Loucy (cell line): ENCODE measurements at regions not wholly inside any gene's neighbourhood (a gene's known extent, or its start where the extent isn't known, plus 50 kb on each side); places are given as distances from the start of the nearest gene placed in this dataset.

Source experiments
- EZH2phosphoT487 ChIP-seq: fragments of 200-600 bp; IDR thresholded peaks from 2 replicates; pipeline ENCODE4 v1.6.1; 2018; ENCODE audit warnings: antibody characterized with exemption, mild to moderate bottlenecking, moderate library complexity, borderline replicate concordance
- TF ChIP-seq, protein P1 (sequence below): fragments of 200-600 bp; sonication (generic); conservative IDR thresholded peaks from 2 replicates; pipeline ENCODE4 v1.5.1; 2014; ENCODE audit warnings: mild to moderate bottlenecking, antibody characterized with exemption, low read length

DNA sequence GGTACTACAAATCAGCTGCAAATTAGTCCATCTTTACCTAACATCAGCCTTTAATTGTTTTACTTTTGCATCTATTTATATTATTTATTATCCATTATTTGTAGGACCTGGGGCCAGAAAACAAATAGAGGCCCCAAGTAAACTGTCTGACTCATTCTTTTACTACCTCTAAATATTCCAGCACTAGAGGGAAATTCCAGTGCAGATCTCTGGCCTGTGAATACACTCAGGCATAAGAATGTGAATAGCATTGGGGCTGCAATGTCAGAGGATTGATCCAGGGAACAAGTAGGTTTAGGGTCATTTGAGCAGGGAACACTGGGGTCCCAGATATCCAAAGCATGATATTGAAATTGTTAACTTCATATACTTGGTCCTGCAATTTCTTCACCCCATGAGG is 176.6 kb upstream of the TYRP1 start:
- TF ChIP-seq, protein P1, sequence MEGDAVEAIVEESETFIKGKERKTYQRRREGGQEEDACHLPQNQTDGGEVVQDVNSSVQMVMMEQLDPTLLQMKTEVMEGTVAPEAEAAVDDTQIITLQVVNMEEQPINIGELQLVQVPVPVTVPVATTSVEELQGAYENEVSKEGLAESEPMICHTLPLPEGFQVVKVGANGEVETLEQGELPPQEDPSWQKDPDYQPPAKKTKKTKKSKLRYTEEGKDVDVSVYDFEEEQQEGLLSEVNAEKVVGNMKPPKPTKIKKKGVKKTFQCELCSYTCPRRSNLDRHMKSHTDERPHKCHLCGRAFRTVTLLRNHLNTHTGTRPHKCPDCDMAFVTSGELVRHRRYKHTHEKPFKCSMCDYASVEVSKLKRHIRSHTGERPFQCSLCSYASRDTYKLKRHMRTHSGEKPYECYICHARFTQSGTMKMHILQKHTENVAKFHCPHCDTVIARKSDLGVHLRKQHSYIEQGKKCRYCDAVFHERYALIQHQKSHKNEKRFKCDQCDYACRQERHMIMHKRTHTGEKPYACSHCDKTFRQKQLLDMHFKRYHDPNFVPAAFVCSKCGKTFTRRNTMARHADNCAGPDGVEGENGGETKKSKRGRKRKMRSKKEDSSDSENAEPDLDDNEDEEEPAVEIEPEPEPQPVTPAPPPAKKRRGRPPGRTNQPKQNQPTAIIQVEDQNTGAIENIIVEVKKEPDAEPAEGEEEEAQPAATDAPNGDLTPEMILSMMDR, result no peak
- TF ChIP-seq EZH2phosphoT487, result no peak
